ENCODE measurements at regions not wholly inside any gene's neighbourhood (a gene's known extent, or its start where the extent isn't known, plus 50 kb on each side); places are given as distances from the start of the nearest gene placed in this dataset.

GRCh38 chr9:108607607-108608006 is 248.2 kb downstream of the ACTL7B start:
- H4K5ac ChIP-seq (ENCODE audit: insufficient read length, low read depth, low read length), result no peak overlapping the region
- no peak overlapping the region for H2AFZ ChIP-seq (ENCODE audit: low read length)
- Mint-ChIP-seq H3K9me3 (no peaks in the 10 kb centered on the region), H3K36me3 (ENCODE audit: insufficient read depth in 1 of 3, low read depth in 3 of 3) (no peaks in the 10 kb centered on the region), H3K4me3 (no peak overlapping the region), H3K27ac (no peak overlapping the region), H3K27me3 (ENCODE audit: low read depth) (no peaks in the 10 kb centered on the region; the same call in 1 of the 2 replicates), H3K4me1 (peaks cover 4% of the 10 kb centered on the region in 2 experiments; a peak in 3 of 4 replicates)
- no peak overlapping the region for H2AK5ac ChIP-seq (ENCODE audit: insufficient read length, low read length)
- H3K79me2 ChIP-seq (ENCODE audit: insufficient read depth, low read length), result no peaks in the 10 kb centered on the region
- no peak overlapping the region for H4K8ac ChIP-seq (replicated peaks; ENCODE audit: insufficient read length, low read depth, low read length)
- H3K4ac ChIP-seq (ENCODE audit: low read depth, low read length), result no peak overlapping the region
- H3K4me1 ChIP-seq (ENCODE audit: insufficient read depth, low read length), result no peaks in the 10 kb centered on the region
- no peak overlapping the region for H3K18ac ChIP-seq (ENCODE audit: insufficient read length, low read depth, low read length)
- no peak overlapping the region for H2BK12ac ChIP-seq (ENCODE audit: insufficient read length, low read depth, low read length)
- no peaks in the 10 kb centered on the region for H3K9me3 ChIP-seq (ENCODE audit: control insufficient read depth, low read depth, low read length)
- H3T11ph ChIP-seq (ENCODE audit: low read length), result no peak overlapping the region
- H2BK120ac ChIP-seq (ENCODE audit: low read depth, low read length, poor library complexity, severe bottlenecking), result no peak overlapping the region
- no peak for DNase-seq
- no peak overlapping the region for H2BK20ac ChIP-seq (ENCODE audit: low read depth, low read length, poor library complexity, severe bottlenecking)
- no peak overlapping the region for H3K56ac ChIP-seq (ENCODE audit: insufficient read length, low read depth, low read length)
- H3K23ac ChIP-seq (ENCODE audit: insufficient read length, low read depth, low read length), result no peak overlapping the region
- no peak overlapping the region for H3K9ac ChIP-seq (ENCODE audit: extremely low read depth, insufficient read length, low read length)
- H4K91ac ChIP-seq (ENCODE audit: insufficient read length, low read depth, low read length), result no peak overlapping the region
- H3K27me3 ChIP-seq (ENCODE audit: insufficient read depth, low read length), result no peaks in the 10 kb centered on the region
- no peaks in the 10 kb centered on the region for H4K20me1 ChIP-seq (ENCODE audit: control insufficient read depth, insufficient read depth, insufficient read length)
- no peak overlapping the region for H3K27ac ChIP-seq (ENCODE audit: insufficient read length, low read depth, low read length)
- H2BK5ac ChIP-seq (ENCODE audit: insufficient read length, low read length), result no peak overlapping the region
- no peak overlapping the region for H3K14ac ChIP-seq (ENCODE audit: insufficient read depth, low read length)
- H2BK15ac ChIP-seq (ENCODE audit: low read depth, low read length), result no peak overlapping the region
- H3K23me2 ChIP-seq (ENCODE audit: insufficient read length, low read depth, low read length, poor library complexity, severe bottlenecking), result no peaks in the 10 kb centered on the region
- H3K79me1 ChIP-seq (ENCODE audit: insufficient read depth, low read depth, low read length, poor library complexity, severe bottlenecking), result no peaks in the 10 kb centered on the region
- no peak for TF ChIP-seq CTCF (conservative IDR thresholded peaks at IDR 0.05)
- H3K4me2 ChIP-seq (ENCODE audit: insufficient read depth, insufficient read length, low read length), result no peak overlapping the region
- no CpG with 5 or more reads among the region's 4 CpGs for WGBS (ENCODE audit: extremely low coverage, insufficient read length, low lambda C conversion rate)
